ENCODE measurements at regions not wholly inside any gene's neighbourhood (a gene's known extent, or its start where the extent isn't known, plus 50 kb on each side); places are given as distances from the start of the nearest gene placed in this dataset.

DNA sequence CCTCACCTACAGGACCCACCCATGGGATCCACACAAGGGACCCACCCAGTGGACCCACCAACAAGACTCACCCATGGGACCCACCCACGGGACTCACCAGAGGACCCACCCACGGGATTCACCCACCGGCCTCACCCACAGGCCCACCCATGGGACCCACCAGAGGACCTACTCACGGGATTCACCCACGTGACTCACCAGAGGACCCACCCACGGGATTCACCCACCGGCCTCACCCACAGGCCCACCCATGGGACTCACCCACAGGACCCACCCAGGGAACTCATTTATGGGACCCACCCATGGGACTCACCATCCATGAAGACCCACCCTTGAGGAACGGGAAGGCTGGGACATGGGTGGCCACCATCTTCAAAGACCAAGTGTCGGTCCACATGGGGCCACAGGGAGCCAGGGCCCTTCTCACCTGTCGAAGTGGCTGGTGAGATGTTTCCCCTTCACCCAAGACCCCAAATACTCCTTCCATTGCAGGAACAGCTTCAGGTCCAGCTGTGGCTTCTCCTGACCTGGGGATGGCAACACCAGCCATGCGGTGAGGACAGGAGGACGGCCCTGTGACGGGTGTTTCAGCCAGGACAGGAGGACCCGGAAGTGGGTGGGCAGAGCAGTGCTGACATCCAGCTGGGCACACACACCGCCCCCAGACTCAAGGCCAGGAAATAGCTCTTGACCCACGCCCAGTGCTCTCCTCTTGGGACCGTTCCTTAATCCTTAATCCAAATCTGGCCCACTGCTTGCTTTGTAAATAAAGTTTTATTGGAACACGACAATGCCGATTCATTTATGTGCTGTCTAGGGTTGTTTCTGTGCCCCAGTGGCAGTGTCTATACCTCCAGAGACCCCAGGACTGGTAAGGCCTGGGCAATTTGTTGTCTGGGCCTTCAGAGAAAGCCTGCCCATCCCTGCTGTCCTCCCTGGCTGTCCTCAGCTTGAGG, 1005.1 kb downstream of the BRD1 start:
- no peak overlapping the region for H3K4me3 Mint-ChIP-seq
- H3K36me3 ChIP-seq (replicated peaks in 1 of 2; ENCODE audit: control extremely low read depth in 1 of 2, control insufficient read depth in 1 of 2, extremely low read depth in 1 of 2, insufficient read depth in 2 of 2, low read length in 1 of 2) = no peaks in the 10 kb centered on the region
- H3K79me2 ChIP-seq (ENCODE audit: control insufficient read depth, insufficient read depth, low read length) = no peaks in the 10 kb centered on the region
- H3K9me3 ChIP-seq (ENCODE audit: control extremely low read depth in 1 of 3, control insufficient read depth in 2 of 3, insufficient read depth in 1 of 3, low read length in 2 of 3) = peaks cover 0 to 13% (median 0%) of the 10 kb centered on the region in 3 donors
- intact Hi-C loops (cut with micrococcal nuclease) = no loop called here
- H3K27ac ChIP-seq (ENCODE audit: low read length in 2 of 2) = no peak overlapping the region
- DNase-seq (no peak), ATAC-seq (ENCODE audit: low read depth) (no peak)
- H3K27me3 Mint-ChIP-seq = no peaks in the 10 kb centered on the region
- H3K4me3 ChIP-seq (ENCODE audit: control extremely low read depth in 1 of 5, extremely low read depth in 1 of 5, insufficient read depth in 1 of 5, low read depth in 2 of 5, low read length in 4 of 5) = no peak overlapping the region
- no peak overlapping the region for H3K4me2 ChIP-seq (replicated peaks; ENCODE audit: low read depth, low read length, poor library complexity, severe bottlenecking)
- TF ChIP-seq, protein P1, sequence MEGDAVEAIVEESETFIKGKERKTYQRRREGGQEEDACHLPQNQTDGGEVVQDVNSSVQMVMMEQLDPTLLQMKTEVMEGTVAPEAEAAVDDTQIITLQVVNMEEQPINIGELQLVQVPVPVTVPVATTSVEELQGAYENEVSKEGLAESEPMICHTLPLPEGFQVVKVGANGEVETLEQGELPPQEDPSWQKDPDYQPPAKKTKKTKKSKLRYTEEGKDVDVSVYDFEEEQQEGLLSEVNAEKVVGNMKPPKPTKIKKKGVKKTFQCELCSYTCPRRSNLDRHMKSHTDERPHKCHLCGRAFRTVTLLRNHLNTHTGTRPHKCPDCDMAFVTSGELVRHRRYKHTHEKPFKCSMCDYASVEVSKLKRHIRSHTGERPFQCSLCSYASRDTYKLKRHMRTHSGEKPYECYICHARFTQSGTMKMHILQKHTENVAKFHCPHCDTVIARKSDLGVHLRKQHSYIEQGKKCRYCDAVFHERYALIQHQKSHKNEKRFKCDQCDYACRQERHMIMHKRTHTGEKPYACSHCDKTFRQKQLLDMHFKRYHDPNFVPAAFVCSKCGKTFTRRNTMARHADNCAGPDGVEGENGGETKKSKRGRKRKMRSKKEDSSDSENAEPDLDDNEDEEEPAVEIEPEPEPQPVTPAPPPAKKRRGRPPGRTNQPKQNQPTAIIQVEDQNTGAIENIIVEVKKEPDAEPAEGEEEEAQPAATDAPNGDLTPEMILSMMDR (IDR thresholded peaks at IDR 0.05) = no peak
- TF ChIP-seq EZH2 (IDR thresholded peaks at IDR 0.05; ENCODE audit: borderline replicate concordance, insufficient read depth, low read depth, low read length, poor library complexity, severe bottlenecking) = no peak
- ChIA-PET POLR2A (no interaction called here), CTCF (no interaction called here)
- no peaks in the 10 kb centered on the region for H3K4me1 Mint-ChIP-seq
- no peak overlapping the region for H3K27ac Mint-ChIP-seq
- H3K9ac ChIP-seq (ENCODE audit: low read length) = no peak overlapping the region
- 92% methylated on average over 13 of the region's 19 CpGs for WGBS (ENCODE audit: insufficient coverage)
- no peaks in the 10 kb centered on the region for H3K4me1 ChIP-seq (ENCODE audit: control insufficient read depth in 2 of 2, insufficient read depth in 2 of 2, low read length in 2 of 2)
- no peaks in the 10 kb centered on the region for H4K20me1 ChIP-seq (ENCODE audit: control insufficient read depth, insufficient read depth, low read length, poor library complexity, severe bottlenecking)
- H3K27me3 ChIP-seq (replicated peaks in 1 of 4; ENCODE audit: control extremely low read depth in 1 of 4, control insufficient read depth in 3 of 4, insufficient read depth in 4 of 4, low read length in 3 of 4) = no peaks in the 10 kb centered on the region
- no peaks in the 10 kb centered on the region for H3K9me3 Mint-ChIP-seq (ENCODE audit: insufficient read depth)
- H2AFZ ChIP-seq (ENCODE audit: insufficient read depth, low read depth, low read length, poor library complexity, severe bottlenecking) = no peak overlapping the region

DNA sequence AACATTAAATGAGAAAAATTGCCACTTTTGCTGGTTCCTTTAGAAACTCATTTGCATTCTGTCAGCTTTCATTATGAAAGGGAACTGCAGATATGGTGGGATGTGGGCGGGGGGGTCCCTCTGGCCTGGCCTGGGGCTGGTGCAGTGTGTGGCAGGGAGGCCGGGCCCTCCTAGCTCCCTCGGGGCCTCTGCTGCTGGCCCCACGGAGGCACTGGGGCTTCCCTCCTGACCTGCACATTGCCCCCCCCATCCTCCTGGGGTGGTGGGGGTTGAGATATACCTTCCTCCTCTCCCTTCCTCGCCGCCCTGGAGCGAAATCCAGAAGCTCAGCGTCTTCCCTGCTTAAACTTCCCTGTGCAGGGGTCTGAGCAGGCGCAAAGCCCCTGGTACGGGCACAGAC, 1005.9 kb downstream of the BRD1 start:
- no peaks in the 10 kb centered on the region for H4K20me1 ChIP-seq (ENCODE audit: control insufficient read depth, insufficient read depth, low read length, poor library complexity, severe bottlenecking)
- H3K4me1 ChIP-seq (ENCODE audit: control insufficient read depth in 2 of 2, insufficient read depth in 2 of 2, low read length in 2 of 2) = no peaks in the 10 kb centered on the region
- no peak overlapping the region for H3K27ac Mint-ChIP-seq
- DNase-seq (no peak), ATAC-seq (ENCODE audit: low read depth) (no peak)
- TF ChIP-seq, protein P1 (IDR thresholded peaks at IDR 0.05) = no peak
- no peak for TF ChIP-seq EZH2 (IDR thresholded peaks at IDR 0.05; ENCODE audit: borderline replicate concordance, insufficient read depth, low read depth, low read length, poor library complexity, severe bottlenecking)
- no peak overlapping the region for H3K4me2 ChIP-seq (replicated peaks; ENCODE audit: low read depth, low read length, poor library complexity, severe bottlenecking)
- no peak overlapping the region for H3K4me3 Mint-ChIP-seq
- intact Hi-C loops (cut with micrococcal nuclease) = no loop called here
- H3K27ac ChIP-seq (ENCODE audit: low read length in 2 of 2) = no peak overlapping the region
- H3K4me3 ChIP-seq (ENCODE audit: control extremely low read depth in 1 of 5, extremely low read depth in 1 of 5, insufficient read depth in 1 of 5, low read depth in 2 of 5, low read length in 4 of 5) = no peak overlapping the region
- H3K9ac ChIP-seq (ENCODE audit: low read length) = no peak overlapping the region
- no peaks in the 10 kb centered on the region for H3K79me2 ChIP-seq (ENCODE audit: control insufficient read depth, insufficient read depth, low read length)
- ChIA-PET CTCF (no interaction called here), POLR2A (no interaction called here)
- H3K4me1 Mint-ChIP-seq = no peaks in the 10 kb centered on the region
- H3K9me3 Mint-ChIP-seq (ENCODE audit: insufficient read depth) = no peaks in the 10 kb centered on the region
- no peaks in the 10 kb centered on the region for H3K27me3 ChIP-seq (replicated peaks in 1 of 4; ENCODE audit: control extremely low read depth in 1 of 4, control insufficient read depth in 3 of 4, insufficient read depth in 4 of 4, low read length in 3 of 4)
- H3K9me3 ChIP-seq (ENCODE audit: control extremely low read depth in 1 of 3, control insufficient read depth in 2 of 3, insufficient read depth in 1 of 3, low read length in 2 of 3) = peaks cover 0 to 13% (median 0%) of the 10 kb centered on the region in 3 donors
- 82% methylated on average over 5 of the region's 10 CpGs for WGBS (ENCODE audit: insufficient coverage)
- H3K36me3 ChIP-seq (replicated peaks in 1 of 2; ENCODE audit: control extremely low read depth in 1 of 2, control insufficient read depth in 1 of 2, extremely low read depth in 1 of 2, insufficient read depth in 2 of 2, low read length in 1 of 2) = no peaks in the 10 kb centered on the region
- H2AFZ ChIP-seq (ENCODE audit: insufficient read depth, low read depth, low read length, poor library complexity, severe bottlenecking) = no peak overlapping the region
- no peaks in the 10 kb centered on the region for H3K27me3 Mint-ChIP-seq
